A673 (cell line): ENCODE measurements at regions not wholly inside any gene's neighbourhood (a gene's known extent, or its start where the extent isn't known, plus 50 kb on each side); places are given as distances from the start of the nearest gene placed in this dataset.

Experiments
- BruUV-seq: library from RNA; stranded (reverse); fragments of 400-500 nt; replicated peaks from 2 replicates; lab custom pipeline; 2021; lab: Mats Ljungman, UMichigan
- CTCF ChIA-PET: fragments of 300-600 bp; sonication (Branson Sonifier 250); formaldehyde crosslinking; loops from one replicate; lab custom pipeline; 2022; ENCODE audit warnings: antibody characterized with exemption; lab: Charles Lee
- POLR2A ChIA-PET: fragments of 300-600 bp; sonication (Branson Sonifier 250); formaldehyde crosslinking; loops from one replicate; lab custom pipeline; 2022; ENCODE audit warnings: antibody characterized with exemption; ENCODE audit not compliant: low non-redundant PET; lab: Charles Lee
- DNase-seq: peaks from one replicate; pipeline ENCODE4 v3.0.0-alpha.2; 2015; ENCODE audit warnings: low spot score
- H3K27ac ChIP-seq: fragments of 200-600 bp; sonication (generic); 2 replicates; pipeline ENCODE4 v1.5.1; 2016; ENCODE audit warnings: mixed run types, low read depth, mild to moderate bottlenecking, mixed read lengths, antibody characterized with exemption, low read length; ENCODE audit not compliant: poor library complexity, severe bottlenecking
- H3K27me3 ChIP-seq: fragments of 200-600 bp; sonication (generic); replicated peaks from 2 replicates; pipeline ENCODE4 v1.6.1; 2017; ENCODE audit warnings: mixed run types, low read depth, mild to moderate bottlenecking, mixed read lengths, antibody characterized with exemption, low read length; ENCODE audit not compliant: insufficient read depth, poor library complexity
- H3K36me3 ChIP-seq: fragments of 200-600 bp; sonication (generic); 2 replicates; pipeline ENCODE4 v1.6.1; 2016; ENCODE audit warnings: mixed run types, mild to moderate bottlenecking, mixed read lengths, antibody characterized with exemption, low read length; ENCODE audit not compliant: insufficient read depth, poor library complexity, severe bottlenecking
- H3K4me1 ChIP-seq: fragments of 200-600 bp; sonication (generic); 2 replicates; pipeline ENCODE4 v1.6.1; 2017; ENCODE audit warnings: mixed run types, mild to moderate bottlenecking, mixed read lengths, antibody characterized with exemption, low read length; ENCODE audit not compliant: insufficient read depth, poor library complexity, severe bottlenecking
- H3K4me3 ChIP-seq: fragments of 200-600 bp; sonication (generic); 2 replicates; pipeline ENCODE4 v1.5.1; 2016; ENCODE audit warnings: low read depth, mixed run types, mild to moderate bottlenecking, mixed read lengths, low read length; ENCODE audit not compliant: poor library complexity, severe bottlenecking
- H3K9me3 ChIP-seq: fragments of 200-600 bp; sonication (generic); 2 replicates; pipeline ENCODE4 v1.6.1; 2016; ENCODE audit warnings: mixed run types, low read depth, mild to moderate bottlenecking, mixed read lengths, antibody characterized with exemption, low read length; ENCODE audit not compliant: poor library complexity, severe bottlenecking
- EZH2 ChIP-seq: fragments of 200-600 bp; sonication (generic); IDR thresholded peaks from 2 replicates; pipeline ENCODE4 v1.6.1; 2017; ENCODE audit warnings: borderline replicate concordance, low read depth, mild to moderate bottlenecking, mixed read lengths, antibody characterized with exemption, low read length; ENCODE audit not compliant: poor library complexity, severe bottlenecking
- intact Hi-C: fragments of 100-400 bp; cut with micrococcal nuclease; formaldehyde crosslinking; loops from one replicate; pipeline ENCODE4 v1.10.0; 2022; ENCODE audit not compliant: unreplicated experiment
- TF ChIP-seq, protein P1 (sequence below): fragments of 300-800, 200-600 bp; sonication (generic); conservative IDR thresholded peaks from 2 replicates; pipeline ENCODE4 v1.5.1; 2017; ENCODE audit warnings: low read depth, mild to moderate bottlenecking, antibody characterized with exemption, low read length, moderate library complexity, mixed read lengths

DNA sequence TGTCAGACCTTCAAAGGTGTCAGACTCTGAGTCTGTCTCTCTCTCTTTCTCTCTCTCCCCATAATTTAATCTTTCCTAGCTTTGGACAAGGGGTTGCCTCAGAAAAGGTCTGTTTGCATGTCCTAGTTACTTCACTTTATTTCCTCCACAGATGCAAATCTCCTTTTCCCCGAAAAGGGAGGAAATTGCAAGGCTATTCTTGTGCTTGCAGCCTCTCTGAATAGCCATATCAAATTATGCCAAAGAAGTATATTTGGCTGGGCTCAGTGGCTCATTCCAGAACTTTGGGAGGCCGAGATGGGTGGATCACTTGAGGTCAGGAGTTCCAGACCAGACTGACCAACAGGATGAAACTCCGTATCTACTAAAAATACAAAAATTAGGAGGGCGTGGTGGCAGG, 145.6 kb upstream of the GATB start:
- intact Hi-C loops: no loop called here
- H3K27ac ChIP-seq: no peak overlapping the region
- CTCF ChIA-PET: no interaction called here

DNA sequence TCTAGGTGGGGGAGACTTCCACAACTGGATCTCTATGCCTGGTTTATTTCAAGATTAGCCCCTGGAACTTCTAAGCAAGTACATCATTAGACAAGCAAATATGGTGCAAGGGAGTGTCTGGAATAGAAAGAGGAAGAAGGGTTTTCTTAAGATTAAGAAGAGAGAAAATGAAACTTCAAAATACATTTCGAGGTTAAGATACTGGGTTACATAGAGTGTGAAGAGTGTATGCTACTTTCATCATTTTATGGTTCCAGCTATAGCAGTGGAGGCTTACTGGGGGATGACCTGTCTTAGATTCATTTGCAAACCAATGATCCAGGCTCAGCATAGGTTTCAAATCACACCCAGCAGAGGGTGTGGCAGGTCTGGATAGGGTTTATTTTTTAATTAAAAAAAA, 144.4 kb upstream of the GATB start:
- no peaks in the 10 kb centered on the region for H3K36me3 ChIP-seq
- POLR2A ChIA-PET: no interaction called here
- H3K4me3 ChIP-seq: no peak overlapping the region
- H3K4me1 ChIP-seq: no peaks in the 10 kb centered on the region
- intact Hi-C loops: no loop called here
- CTCF ChIA-PET: no interaction called here
- DNase-seq: no peak
- TF ChIP-seq, protein P1, sequence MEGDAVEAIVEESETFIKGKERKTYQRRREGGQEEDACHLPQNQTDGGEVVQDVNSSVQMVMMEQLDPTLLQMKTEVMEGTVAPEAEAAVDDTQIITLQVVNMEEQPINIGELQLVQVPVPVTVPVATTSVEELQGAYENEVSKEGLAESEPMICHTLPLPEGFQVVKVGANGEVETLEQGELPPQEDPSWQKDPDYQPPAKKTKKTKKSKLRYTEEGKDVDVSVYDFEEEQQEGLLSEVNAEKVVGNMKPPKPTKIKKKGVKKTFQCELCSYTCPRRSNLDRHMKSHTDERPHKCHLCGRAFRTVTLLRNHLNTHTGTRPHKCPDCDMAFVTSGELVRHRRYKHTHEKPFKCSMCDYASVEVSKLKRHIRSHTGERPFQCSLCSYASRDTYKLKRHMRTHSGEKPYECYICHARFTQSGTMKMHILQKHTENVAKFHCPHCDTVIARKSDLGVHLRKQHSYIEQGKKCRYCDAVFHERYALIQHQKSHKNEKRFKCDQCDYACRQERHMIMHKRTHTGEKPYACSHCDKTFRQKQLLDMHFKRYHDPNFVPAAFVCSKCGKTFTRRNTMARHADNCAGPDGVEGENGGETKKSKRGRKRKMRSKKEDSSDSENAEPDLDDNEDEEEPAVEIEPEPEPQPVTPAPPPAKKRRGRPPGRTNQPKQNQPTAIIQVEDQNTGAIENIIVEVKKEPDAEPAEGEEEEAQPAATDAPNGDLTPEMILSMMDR: no peak
- TF ChIP-seq EZH2: no peak
- no peaks in the 10 kb centered on the region for H3K9me3 ChIP-seq
- no TSS peak for BruUV-seq
- no peak overlapping the region for H3K27ac ChIP-seq
- H3K27me3 ChIP-seq: no peaks in the 10 kb centered on the region

More for the DNA sequence above, 145.6 kb upstream of the GATB start:
- no peaks in the 10 kb centered on the region for H3K9me3 ChIP-seq
- H3K4me3 ChIP-seq: no peak overlapping the region
- BruUV-seq: no TSS peak
- DNase-seq: no peak
- H3K36me3 ChIP-seq: no peaks in the 10 kb centered on the region
- TF ChIP-seq EZH2: no peak
- TF ChIP-seq, protein P1: no peak
- POLR2A ChIA-PET: no interaction called here
- no peaks in the 10 kb centered on the region for H3K27me3 ChIP-seq
- H3K4me1 ChIP-seq: no peaks in the 10 kb centered on the region

DNA sequence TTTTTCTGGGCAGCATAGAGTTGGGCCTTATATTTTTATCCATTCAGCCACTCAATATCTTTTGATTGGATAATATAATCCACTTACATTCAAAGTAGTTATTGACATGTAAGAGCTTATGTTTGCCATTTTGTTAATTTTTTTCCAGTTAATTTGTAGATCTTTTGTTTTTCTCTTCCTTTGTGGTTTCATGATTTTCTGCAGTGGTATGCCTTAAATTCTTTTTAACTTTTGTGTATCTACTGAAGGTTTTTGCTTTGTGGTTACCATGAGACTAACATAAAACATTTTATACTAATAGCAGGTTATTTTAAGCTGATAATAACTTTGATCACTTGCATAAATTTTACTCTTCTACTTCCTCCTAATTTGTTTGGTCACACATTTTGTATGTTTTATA, 140.8 kb upstream of the GATB start:
- no TSS peak for BruUV-seq
- ChIA-PET CTCF (no interaction called here), POLR2A (no interaction called here)
- intact Hi-C loops: no loop called here
- TF ChIP-seq EZH2: no peak
- TF ChIP-seq, protein P1: no peak
- H3K4me3 ChIP-seq: no peak overlapping the region
- no peak for DNase-seq
- no peaks in the 10 kb centered on the region for H3K27me3 ChIP-seq
- no peaks in the 10 kb centered on the region for H3K36me3 ChIP-seq
- no peak overlapping the region for H3K27ac ChIP-seq
- H3K4me1 ChIP-seq: no peaks in the 10 kb centered on the region
- H3K9me3 ChIP-seq: no peaks in the 10 kb centered on the region
